ENCODE measurements at regions not wholly inside any gene's neighbourhood (a gene's known extent, or its start where the extent isn't known, plus 50 kb on each side); places are given as distances from the start of the nearest gene placed in this dataset.

DNA sequence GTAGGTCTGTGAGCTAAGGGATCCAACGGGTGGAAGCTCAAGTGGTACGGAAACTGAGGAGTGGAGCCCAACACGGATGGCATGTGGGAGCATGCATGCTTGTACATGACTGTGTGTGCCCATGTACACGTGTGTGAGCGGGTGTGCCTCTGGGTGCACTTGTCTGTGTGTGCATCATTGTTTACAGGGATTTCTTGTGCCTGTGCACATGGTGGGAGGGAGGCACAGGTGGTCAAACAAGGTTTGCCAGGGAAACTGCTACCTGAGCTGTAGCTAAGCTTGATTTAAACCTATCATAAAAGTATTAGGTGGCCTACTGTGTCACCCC lies 122.5 kb upstream of the MAMLD1 start:
- intact Hi-C loops (cut with micrococcal nuclease): no loop called here
- 92% methylated on average over 5 of the region's 5 CpGs for WGBS (ENCODE audit: insufficient coverage)
- Histone ChIP-seq H3K27me3 (ENCODE audit: control insufficient read depth, insufficient read depth, low read length) (no peaks in the 10 kb centered on the region), H3K4me1 (ENCODE audit: control insufficient read depth, insufficient read depth, low read length) (no peaks in the 10 kb centered on the region), H3K36me3 (ENCODE audit: control insufficient read depth, insufficient read depth, low read length) (no peaks in the 10 kb centered on the region), H3K9me3 (ENCODE audit: control insufficient read depth, insufficient read depth, low read length) (no peaks in the 10 kb centered on the region), H3K4me3 (ENCODE audit: low read length) (no peak overlapping the region), H3K27ac (ENCODE audit: low read length) (no peak overlapping the region)
- TF ChIP-seq, protein P1, sequence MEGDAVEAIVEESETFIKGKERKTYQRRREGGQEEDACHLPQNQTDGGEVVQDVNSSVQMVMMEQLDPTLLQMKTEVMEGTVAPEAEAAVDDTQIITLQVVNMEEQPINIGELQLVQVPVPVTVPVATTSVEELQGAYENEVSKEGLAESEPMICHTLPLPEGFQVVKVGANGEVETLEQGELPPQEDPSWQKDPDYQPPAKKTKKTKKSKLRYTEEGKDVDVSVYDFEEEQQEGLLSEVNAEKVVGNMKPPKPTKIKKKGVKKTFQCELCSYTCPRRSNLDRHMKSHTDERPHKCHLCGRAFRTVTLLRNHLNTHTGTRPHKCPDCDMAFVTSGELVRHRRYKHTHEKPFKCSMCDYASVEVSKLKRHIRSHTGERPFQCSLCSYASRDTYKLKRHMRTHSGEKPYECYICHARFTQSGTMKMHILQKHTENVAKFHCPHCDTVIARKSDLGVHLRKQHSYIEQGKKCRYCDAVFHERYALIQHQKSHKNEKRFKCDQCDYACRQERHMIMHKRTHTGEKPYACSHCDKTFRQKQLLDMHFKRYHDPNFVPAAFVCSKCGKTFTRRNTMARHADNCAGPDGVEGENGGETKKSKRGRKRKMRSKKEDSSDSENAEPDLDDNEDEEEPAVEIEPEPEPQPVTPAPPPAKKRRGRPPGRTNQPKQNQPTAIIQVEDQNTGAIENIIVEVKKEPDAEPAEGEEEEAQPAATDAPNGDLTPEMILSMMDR (IDR thresholded peaks at IDR 0.05): no peak
- Mint-ChIP-seq H3K4me1 (no peaks in the 10 kb centered on the region), H3K27me3 (ENCODE audit: low read depth in 2 of 2) (peaks cover 0 to 7% of the 10 kb centered on the region in 2 donors), H3K9me3 (no peaks in the 10 kb centered on the region), H3K27ac (no peak overlapping the region), H3K36me3 (no peaks in the 10 kb centered on the region), H3K4me3 (no peak overlapping the region)
- DNase-seq (no peak), ATAC-seq (no peak)

DNA sequence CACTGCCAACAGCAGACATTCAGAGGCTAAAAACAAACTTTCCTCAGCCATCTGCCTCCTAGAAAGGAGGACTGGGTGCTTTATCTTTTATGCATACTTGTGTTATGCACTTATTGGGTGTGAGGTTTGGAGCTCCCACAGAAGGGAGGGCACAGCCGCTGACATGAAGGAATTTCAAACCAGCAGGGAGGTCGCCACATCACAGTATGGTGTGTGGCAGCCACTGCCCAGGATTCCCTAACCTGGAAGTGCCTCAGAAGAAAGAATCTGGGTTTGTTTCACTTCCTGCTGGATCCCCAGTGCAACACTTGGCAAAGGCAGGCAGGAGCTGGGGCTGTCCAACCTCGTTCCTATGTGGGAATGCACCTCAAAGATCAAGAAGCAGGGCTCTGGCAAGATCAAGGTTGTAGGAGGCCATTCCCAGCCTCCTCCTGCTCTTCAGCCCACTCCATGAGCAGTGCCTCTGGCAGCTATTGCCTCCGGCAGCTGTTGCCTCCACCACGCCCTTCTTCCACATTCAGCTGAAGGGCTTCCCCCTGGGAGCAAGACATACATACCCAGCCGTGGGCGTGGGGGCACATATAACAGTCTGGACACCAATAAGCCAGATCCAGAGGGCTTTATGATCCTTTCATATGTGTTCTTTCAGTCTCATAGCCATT lies 109.0 kb upstream of the MAMLD1 start:
- H3K4me1 Mint-ChIP-seq: peaks cover 0 to 4% of the 10 kb centered on the region in 2 donors
- no peaks in the 10 kb centered on the region for H3K36me3 Mint-ChIP-seq
- ATAC-seq: no peak
- intact Hi-C loops (cut with micrococcal nuclease): no loop called here
- no peaks in the 10 kb centered on the region for H3K4me1 ChIP-seq (ENCODE audit: control insufficient read depth, insufficient read depth, low read length)
- H3K27ac ChIP-seq (ENCODE audit: low read length): no peak overlapping the region
- DNase-seq: no peak
- no peaks in the 10 kb centered on the region for H3K36me3 ChIP-seq (ENCODE audit: control insufficient read depth, insufficient read depth, low read length)
- no peaks in the 10 kb centered on the region for H3K27me3 ChIP-seq (ENCODE audit: control insufficient read depth, insufficient read depth, low read length)
- H3K27ac Mint-ChIP-seq: no peak overlapping the region
- peaks cover 0 to 8% of the 10 kb centered on the region in 2 donors for H3K27me3 Mint-ChIP-seq (ENCODE audit: low read depth in 2 of 2)
- 91% methylated on average over 7 of the region's 7 CpGs for WGBS (ENCODE audit: insufficient coverage)
- H3K4me3 ChIP-seq (ENCODE audit: low read length): no peak overlapping the region
- H3K4me3 Mint-ChIP-seq: no peak overlapping the region
- H3K9me3 Mint-ChIP-seq: no peaks in the 10 kb centered on the region
- TF ChIP-seq, protein P1 (IDR thresholded peaks at IDR 0.05): no peak
- no peaks in the 10 kb centered on the region for H3K9me3 ChIP-seq (ENCODE audit: control insufficient read depth, insufficient read depth, low read length)

DNA sequence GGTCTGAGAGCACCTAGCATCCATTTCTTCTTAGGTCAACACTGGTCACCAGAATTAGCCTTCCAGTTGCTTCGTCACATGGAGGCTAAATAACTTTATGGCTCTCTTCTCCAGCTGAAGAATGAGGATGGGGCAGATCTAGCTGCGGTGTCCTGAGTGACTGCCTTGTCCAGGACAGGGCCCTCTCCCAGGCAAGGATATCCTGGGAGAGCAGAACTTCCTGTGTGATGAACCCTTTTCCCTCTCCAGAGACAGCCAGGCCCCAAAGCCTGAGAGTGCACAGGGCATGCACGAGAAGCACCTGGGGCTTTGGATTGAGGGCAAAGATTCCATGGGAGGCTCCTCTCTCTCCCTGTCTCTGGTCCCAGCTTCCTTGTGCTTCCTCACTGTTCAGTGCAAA lies 108.2 kb upstream of the MAMLD1 start:
- H3K27ac Mint-ChIP-seq: no peak overlapping the region
- H3K36me3 ChIP-seq (ENCODE audit: control insufficient read depth, insufficient read depth, low read length): no peaks in the 10 kb centered on the region
- H3K36me3 Mint-ChIP-seq: no peaks in the 10 kb centered on the region
- H3K4me1 Mint-ChIP-seq: peaks cover 0 to 4% of the 10 kb centered on the region in 2 donors
- intact Hi-C loops (cut with micrococcal nuclease): no loop called here
- ATAC-seq (no peak), DNase-seq (no peak)
- peaks cover 2 to 8% of the 10 kb centered on the region in 2 donors for H3K27me3 Mint-ChIP-seq (ENCODE audit: low read depth in 2 of 2)
- H3K27ac ChIP-seq (ENCODE audit: low read length): no peak overlapping the region
- no peak overlapping the region for H3K4me3 Mint-ChIP-seq
- no peaks in the 10 kb centered on the region for H3K9me3 Mint-ChIP-seq
- no peaks in the 10 kb centered on the region for H3K27me3 ChIP-seq (ENCODE audit: control insufficient read depth, insufficient read depth, low read length)
- TF ChIP-seq, protein P1 (IDR thresholded peaks at IDR 0.05): no peak
- H3K4me1 ChIP-seq (ENCODE audit: control insufficient read depth, insufficient read depth, low read length): no peaks in the 10 kb centered on the region
- WGBS (ENCODE audit: insufficient coverage): 100% methylated on average over 3 of the region's 3 CpGs
- H3K9me3 ChIP-seq (ENCODE audit: control insufficient read depth, insufficient read depth, low read length): no peaks in the 10 kb centered on the region
- no peak overlapping the region for H3K4me3 ChIP-seq (ENCODE audit: low read length)

Measured in natural killer cell (primary cell).